Spleen (tissue), 11 donors: ENCODE measurements at regions not wholly inside any gene's neighbourhood (a gene's known extent, or its start where the extent isn't known, plus 50 kb on each side); places are given as distances from the start of the nearest gene placed in this dataset.

ENCODE experiments used
- DNase-seq: peaks from one replicate; pipeline ENCODE4 v3.0.0-alpha.2; 2020
- H3K27ac ChIP-seq, 8 donors: fragments of 200-600 bp; sonication (generic) in 7 of 8; 1 replicate in 4 of 8; 2 replicates in 4 of 8; pipeline versions ENCODE4 v1.5.0 to v1.8.0; 2016 to 2021; ENCODE audit warnings: inconsistent platforms in 4 of 8, mild to moderate bottlenecking in 4 of 8, moderate library complexity in 1 of 8
- H3K27me3 ChIP-seq, 7 donors: fragments of 200-600 bp; sonication (generic) in 6 of 7; replicated peaks in 1 of 7; 1 replicate in 4 of 7; 2 replicates in 3 of 7; pipeline versions ENCODE4 v1.5.0 to v1.8.0; 2016 to 2021; ENCODE audit warnings: inconsistent platforms in 3 of 7, mild to moderate bottlenecking in 1 of 7
- H3K36me3 ChIP-seq, 6 donors: fragments of 200-600 bp; sonication (generic) in 5 of 6; 1 replicate in 4 of 6; 2 replicates in 2 of 6; pipeline versions ENCODE4 v1.5.0 to v1.8.0; 2016 to 2021; ENCODE audit warnings: inconsistent platforms in 2 of 6
- H3K4me1 ChIP-seq, 6 donors: fragments of 200-600 bp; sonication (generic) in 5 of 6; 1 replicate in 3 of 6; 2 replicates in 3 of 6; pipeline versions ENCODE4 v1.5.0 to v1.8.0; 2016 to 2021; ENCODE audit warnings: inconsistent platforms in 3 of 6
- H3K4me3 ChIP-seq, 8 donors: fragments of 200-600 bp; sonication (generic) in 7 of 8; 1 replicate in 4 of 8; 2 replicates in 4 of 8; pipeline versions ENCODE4 v1.5.0 to v1.8.0; 2016 to 2021; ENCODE audit warnings: inconsistent platforms in 4 of 8, mild to moderate bottlenecking in 4 of 8, moderate library complexity in 2 of 8
- H3K9me3 ChIP-seq, 8 donors: fragments of 200-600 bp; sonication (generic) in 7 of 8; 1 replicate in 4 of 8; 2 replicates in 4 of 8; pipeline versions ENCODE4 v1.5.0 to v1.8.0; 2016 to 2021; ENCODE audit warnings: inconsistent platforms in 4 of 8
- CTCF ChIP-seq, 11 experiments: fragments of 200-600 bp in 7 of 11; fragments of 450-650 bp in 4 of 11; sonication (generic) in 4 of 11; IDR thresholded peaks in 8 of 11; conservative IDR thresholded peaks in 3 of 11; 1 replicate in 7 of 11; 2 replicates in 4 of 11; pipeline versions ENCODE4 v1.4.0 to v1.8.0; 2016 to 2021; ENCODE audit warnings: antibody characterized with exemption in 11 of 11, inconsistent platforms in 4 of 11, mild to moderate bottlenecking in 1 of 11
- POLR2A ChIP-seq, 3 donors: fragments of 450-650 bp; IDR thresholded peaks; one replicate each; pipeline ENCODE4 v1.5.1; 2017; ENCODE audit warnings: antibody characterized with exemption in 3 of 3, mild to moderate bottlenecking in 1 of 3
- POLR2AphosphoS5 ChIP-seq, 3 donors: sonication (generic); formaldehyde crosslinking; IDR thresholded peaks; one replicate each; pipeline ENCODE4 v1.5.1; 2017; ENCODE audit warnings: antibody characterized with exemption in 3 of 3
- WGBS, 5 donors: extraction: QIAGEN DNeasy Blood & Tissue Kit in 3 of 5; methylation state at CpG; one replicate each; pipeline versions ENCODE4 v1.1.5 to v1.1.7; 2013 to 2018; 5-methylcytosine and 5-hydroxymethylcytosine counted together
- intact Hi-C: fragments of 100-400 bp; cut with DNase I; formaldehyde crosslinking; loops from one replicate; pipeline ENCODE4 v1.15.0; 2023; ENCODE audit warnings: low total_unique reads
- donor health status: healthy with polysubstance abuse.
- donor health status: DM: no; HTN: no; CAD: no; lungs with moderate emphysema.
- donor health status: DM: no; HTN: no; CAD: no.
- donor health status: Bipolar disorder and iron deficiency.
- donor health status: healthy.
- donor health status: DM: no; HTN: no; CAD: no.
- donor health status: DM: yes; HTN: yes; CAD: no.

GRCh38 chr14:99321955-99322730, 50.1 kb upstream of the BCL11B start:
- DNase-seq, result no peak
- intact Hi-C loops, result no loop called here
- H3K27me3 ChIP-seq, result peaks cover 0 to 50% (median 0%) of the 10 kb centered on the region in 7 donors
- H3K36me3 ChIP-seq, result no peaks in the 10 kb centered on the region
- TF ChIP-seq POLR2A (IDR thresholded peaks at IDR 0.05) (no peak), POLR2AphosphoS5 (IDR thresholded peaks at IDR 0.05) (no peak), CTCF (IDR thresholded peaks at IDR 0.05 in 8 of 11, conservative IDR thresholded peaks at IDR 0.05 in 3 of 11) (no peak)
- H3K4me3 ChIP-seq, result no peak overlapping the region
- no peaks in the 10 kb centered on the region for H3K9me3 ChIP-seq
- no peak overlapping the region for H3K27ac ChIP-seq
- H3K4me1 ChIP-seq, result peaks cover 0 to 12% (median 7%) of the 10 kb centered on the region in 6 donors
- WGBS, 5 donors, result 61 to 70% (median 67%) methylated on average over 11 to 13 of the region's 13 CpGs
